NCI-H2171 (cell line): ENCODE measurements at regions not wholly inside any gene's neighbourhood (a gene's known extent, or its start where the extent isn't known, plus 50 kb on each side); places are given as distances from the start of the nearest gene placed in this dataset.
"Not testable (repeated sequence)": the region's sequence is repeated elsewhere in the genome, so short reads cannot be mapped to it uniquely, and the experiment has no call there.

Experiments
- DNase-seq: peaks from one replicate; lab custom pipeline; 2025; lab: John Stamatoyannopoulos, UW

DNA sequence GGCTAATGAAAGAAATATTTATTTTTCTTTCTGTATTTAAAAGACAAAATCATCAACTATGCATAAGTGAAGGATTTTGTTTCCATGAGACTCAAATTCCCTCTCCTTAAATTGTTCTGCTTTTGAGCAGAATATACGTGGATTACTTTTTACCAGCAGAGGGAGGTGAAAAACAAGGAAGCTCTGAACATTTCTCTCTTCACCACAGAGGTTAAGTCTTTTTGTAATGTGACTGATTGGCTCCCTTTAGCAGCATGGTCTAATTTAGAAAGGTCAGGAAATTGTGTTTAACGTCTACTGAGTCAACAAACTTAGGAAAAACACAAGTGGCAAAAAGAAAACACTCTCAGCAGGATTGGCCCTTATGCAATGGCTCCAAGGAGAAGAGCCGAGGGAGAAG, 55.1 kb upstream of the F9 start:
- DNase-seq, result no peak

DNA sequence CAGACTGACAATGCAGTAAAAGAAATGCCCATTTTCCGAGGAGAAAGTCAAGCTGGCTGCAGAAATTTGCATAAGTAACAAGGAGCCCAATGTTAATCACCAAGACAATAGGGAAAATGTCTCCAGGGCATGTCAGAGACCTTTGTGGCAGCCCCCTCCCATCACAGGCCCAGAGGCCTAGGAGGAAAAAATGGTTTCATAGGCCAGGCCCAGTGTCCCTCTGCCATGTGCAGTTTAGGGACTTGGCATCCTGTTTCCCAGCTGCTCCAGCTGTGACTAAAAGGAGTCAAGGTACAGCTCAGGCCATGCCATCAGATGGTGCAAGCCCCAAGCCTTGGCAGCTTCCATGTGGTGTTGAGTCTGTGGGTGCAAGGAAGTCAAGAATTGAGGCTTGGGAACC, 68.6 kb upstream of the F9 start:
- DNase-seq, result not testable (repeated sequence)

DNA sequence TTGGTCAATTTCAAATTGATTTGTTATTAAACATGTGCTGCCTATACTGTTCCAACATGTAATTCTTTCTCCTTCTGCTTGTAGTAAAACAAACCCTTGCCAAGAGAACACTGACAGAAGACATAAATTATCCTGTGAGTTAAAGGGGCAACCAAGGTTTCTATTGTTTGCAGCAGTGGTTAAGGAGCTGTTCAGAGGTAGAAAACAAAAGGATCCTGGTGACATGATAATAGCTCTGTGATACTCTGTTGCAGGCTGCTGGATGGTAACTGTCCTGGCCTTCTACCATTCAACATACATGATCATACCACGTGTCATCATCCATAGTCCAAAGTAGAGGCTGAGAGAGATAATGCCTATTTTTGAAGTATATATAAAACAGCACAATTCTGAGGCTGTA, 75.8 kb upstream of the F9 start:
- no peak for DNase-seq

DNA sequence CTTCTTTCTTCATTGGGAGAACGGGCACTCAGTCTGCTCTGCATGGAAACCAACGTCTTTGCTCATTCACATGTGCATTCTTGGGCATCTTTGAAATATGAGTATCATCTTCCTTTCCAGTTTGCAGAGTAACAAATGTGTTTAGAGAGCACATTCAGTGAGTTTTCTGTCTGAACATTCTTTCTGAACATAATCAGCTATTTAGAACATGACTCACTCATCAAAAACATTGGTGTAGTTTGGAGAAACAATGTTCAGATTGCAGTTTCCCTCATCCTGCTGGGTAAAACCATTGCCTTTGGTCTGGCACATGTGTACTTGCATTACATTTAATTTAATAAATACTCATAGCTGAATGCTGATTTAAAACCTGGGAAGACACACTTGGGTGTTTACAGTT, 81.5 kb upstream of the F9 start:
- DNase-seq, result no peak

DNA sequence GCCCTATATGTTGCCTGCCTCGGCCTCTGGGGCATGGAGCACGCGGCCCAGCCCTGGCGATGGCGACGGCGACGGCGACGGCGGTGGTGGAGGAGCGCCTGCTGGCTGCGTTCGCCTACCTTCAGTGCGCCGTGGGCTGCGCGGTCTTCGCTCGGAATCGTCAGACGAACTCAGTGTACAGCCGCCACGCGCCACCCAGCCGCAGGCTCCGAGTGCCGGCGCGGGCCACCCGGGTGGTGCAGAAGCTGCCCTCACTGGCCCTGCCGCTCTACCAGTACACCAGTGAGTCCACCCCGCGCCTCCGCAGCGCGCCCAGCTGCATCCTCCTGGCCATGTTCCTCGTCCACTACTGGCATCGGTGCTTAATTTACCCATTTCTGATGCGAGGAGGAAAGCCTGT, 83.7 kb upstream of the F9 start:
- no peak for DNase-seq

DNA sequence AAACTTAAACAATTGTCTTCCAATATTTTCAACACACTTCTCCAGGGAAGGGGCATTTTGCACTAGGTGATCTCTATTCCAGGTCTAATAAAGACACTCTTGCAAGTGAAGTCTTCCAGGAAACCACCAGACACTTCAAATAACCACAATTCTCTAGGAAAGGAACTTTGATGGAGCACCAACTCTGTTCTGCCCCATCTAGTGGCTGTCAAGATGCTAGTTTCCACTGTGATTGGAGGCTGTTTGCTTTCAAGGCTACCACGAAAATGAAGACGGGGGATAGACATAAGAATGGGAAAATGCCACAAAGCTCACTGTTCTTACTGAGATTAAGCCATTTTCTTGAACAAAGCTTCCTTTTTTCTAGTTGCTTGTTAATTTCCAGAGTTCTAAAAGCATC, 100.6 kb upstream of the F9 start:
- no peak for DNase-seq

DNA sequence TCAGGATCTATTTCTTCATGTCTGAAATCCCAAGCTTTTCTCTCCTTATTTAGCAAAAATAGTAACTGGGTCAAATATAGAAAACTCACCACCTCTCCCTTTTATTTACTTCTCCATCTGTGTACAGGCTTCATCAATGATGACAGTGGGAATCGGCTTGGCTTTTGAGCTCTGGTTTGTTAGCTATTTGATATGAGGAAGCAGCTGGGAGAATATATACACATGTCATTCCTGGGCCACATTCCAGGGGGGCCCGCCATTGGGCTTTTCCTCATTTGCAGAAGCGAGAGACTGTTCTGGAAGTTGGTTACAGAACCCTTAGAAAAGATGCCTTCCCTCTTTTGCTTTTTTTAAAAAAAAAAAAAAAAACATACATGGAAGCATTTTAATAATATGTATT, 107.4 kb upstream of the F9 start:
- DNase-seq, result no peak

DNA sequence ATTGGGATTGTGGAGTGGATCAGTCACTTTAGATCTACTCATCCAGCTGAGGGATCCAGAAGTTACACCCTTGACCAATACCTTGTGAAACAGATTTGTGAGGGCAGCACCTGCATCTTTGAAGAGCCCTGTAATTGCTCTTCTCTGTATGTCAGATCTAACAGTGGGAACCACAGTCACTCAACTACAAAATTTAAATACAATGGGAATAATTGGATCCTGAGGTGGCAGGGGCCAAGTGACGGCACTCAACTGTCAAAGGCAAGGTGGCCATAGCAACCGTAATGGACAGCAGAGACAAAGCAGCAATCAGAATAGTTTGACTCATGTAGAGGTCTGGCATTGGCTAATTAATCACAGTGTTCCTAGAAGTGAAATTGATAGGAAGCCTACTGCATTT, 132.3 kb upstream of the F9 start:
- not testable (repeated sequence) for DNase-seq

DNA sequence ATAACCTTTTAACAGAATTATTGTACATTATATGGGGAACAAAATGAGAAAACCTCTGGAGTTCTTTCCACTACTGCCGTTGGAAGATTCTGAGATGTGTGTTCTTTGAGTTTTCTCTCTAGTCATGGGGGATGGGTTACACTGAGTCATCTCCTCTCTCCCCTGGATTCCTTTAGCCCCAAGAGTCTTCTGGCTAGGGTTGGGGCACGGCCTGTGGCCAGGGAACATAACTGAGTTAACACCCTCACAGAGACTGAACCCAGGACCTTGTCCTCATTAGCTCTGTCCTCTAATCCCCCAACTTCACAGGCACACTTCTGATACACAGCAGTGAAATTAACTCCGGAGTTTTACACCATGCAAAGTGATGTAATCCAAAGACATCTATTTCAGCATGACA, 142.3 kb upstream of the F9 start:
- no peak for DNase-seq

DNA sequence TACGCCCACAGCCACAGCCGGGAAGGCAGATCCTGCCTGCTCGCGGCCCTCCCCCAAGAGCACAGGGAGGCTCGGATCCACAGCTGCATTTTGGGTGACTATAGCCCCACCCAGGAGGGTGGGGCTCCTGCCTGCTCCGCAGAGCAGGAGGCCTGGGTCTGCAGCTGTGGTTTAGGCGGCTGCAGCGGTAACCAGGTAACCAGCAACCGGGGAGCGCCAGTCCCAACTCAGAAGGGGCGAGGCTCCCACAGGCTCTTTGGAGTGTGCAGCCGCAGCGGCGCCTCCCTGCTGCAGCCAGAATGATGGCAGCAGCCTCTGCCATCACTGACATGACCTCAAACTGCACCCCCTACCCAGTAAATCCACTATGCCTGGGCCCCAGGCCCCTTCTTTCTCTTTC, 148.0 kb upstream of the F9 start:
- no peak for DNase-seq

DNA sequence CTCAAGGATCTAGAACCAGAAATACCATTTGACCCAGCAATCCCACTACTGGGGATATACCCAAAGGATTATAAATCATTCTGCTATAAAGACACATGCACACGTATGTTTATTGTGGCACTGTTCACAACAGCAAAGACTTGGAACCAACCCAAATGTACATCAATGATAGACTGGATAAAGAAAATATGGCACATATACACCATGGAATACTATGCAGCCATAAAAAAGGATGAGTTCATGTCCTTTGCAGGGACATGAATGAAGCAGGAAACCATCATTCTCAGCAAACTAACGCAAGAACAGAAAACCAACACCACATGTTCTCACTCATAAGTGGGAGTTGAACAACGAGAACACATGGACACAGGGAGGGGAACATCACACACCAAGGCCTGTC, 154.0 kb upstream of the F9 start:
- DNase-seq, result not testable (repeated sequence)

DNA sequence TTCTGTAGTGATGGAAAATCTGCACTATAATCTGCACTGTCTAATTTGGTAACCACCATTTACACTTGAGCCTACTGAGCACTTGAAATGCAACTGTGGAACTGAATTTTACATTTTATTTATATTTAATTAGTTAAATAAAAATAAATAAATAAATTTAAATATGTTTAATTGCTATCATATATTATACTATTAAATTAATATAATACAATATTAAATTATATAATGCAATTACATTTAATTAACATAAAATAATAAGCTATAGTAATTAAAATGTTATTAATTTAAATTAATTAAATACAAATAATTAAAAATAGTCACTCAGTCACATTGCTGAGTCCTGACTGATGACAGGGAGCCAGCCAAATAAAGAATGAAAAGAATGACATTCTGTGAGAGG, 170.2 kb upstream of the F9 start:
- DNase-seq, result no peak

DNA sequence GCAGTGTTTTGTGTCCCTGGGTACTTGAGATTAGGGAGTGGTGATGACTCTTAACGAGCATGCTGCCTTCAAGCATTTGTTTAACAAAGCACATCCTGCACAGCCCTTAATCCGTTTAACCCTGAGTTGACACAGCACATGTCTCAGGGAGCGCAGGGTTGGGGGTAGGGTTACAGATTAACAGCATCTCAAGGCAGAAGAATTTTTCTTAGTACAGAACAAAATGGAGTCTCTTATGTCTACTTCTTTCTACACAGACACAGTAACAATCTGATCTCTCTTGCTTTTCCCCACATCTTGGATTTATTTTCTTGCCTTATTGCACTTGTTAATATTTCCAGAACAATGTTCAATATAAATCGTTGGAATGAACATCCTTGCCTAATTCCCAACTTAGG, 187.9 kb upstream of the F9 start:
- DNase-seq, result not testable (repeated sequence)

DNA sequence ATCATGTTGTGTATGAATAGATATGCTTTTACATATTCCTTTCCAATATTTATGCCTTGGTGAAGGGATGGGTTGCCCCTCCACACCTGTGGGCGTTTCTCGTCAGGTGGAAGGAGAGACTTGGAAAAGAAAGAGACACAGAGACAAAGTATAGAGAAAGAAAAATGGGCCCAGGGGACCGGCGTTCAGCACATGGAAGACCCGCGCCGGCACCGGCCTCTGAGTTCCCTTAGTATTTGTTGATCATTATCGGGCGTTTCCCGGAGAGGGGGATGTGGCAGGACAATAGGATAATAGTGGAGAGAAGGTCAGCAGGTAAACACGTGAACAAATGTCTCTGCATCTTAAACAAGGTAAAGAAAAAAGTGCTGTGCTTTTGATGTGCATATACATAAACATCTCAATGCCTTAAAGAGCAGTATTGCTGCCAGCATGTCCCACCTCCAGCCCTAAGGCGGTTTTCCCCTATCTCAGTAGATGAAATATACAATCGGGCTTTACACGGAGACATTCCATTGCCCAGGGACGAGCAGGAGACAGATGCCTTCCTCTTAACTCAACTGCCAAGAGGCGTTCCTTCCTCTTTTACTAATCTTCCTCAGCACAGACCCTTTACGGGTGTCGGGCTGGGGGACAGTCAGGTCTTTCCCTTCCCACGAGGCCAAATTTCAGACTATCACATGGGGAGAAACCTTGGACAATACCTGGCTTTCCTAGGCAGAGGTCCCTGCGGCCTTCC, 188.5 kb upstream of the F9 start:
- DNase-seq, result not testable (repeated sequence)

DNA sequence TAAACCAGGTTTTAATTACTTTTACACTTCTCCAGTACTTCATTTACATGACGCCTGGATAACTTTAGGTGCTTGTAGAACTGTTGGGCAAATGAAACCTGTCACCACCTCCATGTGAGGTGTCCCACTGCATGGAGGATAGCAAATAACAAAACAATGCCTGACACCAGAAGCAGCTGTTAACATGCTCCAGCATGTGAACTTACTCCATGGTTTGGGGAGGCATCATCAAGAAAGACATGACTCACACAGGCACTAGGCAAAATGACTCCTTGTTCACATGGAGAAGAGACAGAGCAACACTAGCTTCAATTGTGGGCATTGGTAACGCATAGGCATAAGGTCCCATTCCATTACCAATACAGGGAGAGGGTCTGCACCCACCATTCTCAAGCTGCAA, 198.1 kb upstream of the F9 start:
- no peak for DNase-seq

DNA sequence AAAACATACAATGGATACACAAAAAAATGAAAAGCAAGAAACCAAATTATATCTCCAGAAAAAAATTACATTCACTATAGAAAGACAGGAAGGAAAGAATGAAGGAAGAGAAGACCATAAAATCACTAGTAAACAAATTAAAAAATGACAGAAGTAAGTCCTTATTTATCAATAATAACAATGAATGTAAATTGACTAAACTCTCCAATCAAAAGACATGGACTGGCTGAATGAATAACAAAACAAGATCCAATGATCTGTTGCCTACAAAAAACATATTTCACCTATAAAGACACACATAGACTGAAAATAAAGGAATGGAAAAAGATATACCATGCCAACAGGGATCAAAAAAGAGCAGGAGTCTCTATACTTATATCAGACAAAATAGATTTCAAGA, 203.2 kb upstream of the F9 start:
- DNase-seq, result no peak

DNA sequence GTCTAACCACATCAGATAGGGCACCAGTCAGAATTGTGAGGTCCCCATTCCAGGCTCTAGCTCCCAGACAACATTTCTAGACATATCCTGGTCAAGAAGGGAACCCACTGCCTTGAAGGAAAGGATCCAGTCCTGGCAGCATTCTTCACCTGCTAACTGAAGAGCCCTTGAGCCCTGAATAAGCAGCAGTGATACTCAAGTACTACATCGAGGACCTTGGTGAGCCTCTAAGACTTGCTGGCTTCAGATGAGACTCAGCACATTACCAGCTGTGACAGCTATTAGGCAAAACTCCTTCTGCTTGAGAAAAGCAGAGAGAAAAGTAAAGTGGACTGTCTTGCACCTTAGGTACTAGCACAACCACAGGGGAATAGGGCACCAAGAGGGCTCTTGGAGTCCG, 205.8 kb upstream of the F9 start:
- DNase-seq, result no peak

DNA sequence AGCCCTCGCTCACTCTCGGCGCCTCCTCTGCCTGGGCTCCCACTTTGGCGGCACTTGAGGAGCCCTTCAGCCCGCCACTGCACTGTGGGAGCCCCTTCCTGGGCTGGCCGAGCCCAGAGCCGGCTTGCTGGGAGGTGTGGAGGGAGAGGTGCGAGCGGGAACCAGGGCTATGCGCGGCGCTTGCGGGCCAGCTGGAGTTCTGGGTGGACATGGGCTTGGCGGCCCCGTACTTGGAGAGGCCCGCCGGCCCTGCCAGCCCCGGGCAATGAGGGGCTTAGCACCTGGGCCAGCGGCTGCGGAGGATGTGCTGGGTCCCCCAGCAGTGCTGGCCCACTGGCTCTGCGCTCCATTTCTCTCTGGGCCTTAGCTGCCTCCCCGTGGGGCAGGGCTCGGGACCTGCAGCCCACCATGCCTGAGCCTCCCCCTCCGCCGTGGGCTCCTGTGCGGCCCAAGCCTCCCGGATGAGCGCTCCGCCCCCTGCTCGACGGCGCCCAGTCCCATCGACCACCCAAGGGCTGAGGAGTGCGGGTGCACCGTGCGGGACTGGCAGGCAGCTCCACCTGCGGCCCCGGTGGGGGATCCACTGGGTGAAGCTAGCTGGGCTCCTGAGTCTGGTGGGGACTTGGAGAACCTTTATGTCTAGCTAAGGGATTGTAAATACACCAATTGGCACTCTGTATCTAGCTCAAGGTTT, 209.7 kb upstream of the F9 start:
- not testable (repeated sequence) for DNase-seq

DNA sequence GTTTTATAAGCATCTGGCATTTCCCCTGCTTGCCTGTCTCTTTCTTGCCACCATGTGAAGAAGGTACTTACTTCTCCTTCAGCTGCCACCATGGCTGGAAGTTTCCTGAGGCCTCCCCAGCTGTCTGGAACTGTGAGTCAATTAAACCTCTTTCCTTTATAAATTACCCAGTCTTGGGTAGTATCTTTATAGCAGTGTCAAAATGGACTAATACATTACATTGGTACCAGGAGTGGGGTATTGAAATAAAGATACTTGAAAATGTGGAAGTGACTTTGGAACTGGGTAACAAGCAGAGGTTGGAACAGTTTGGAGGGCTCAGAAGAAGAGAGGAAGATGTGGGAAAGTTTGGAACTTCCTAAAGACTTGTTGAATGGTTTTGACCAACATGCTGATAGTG, 223.9 kb upstream of the F9 start:
- not testable (repeated sequence) for DNase-seq

DNA sequence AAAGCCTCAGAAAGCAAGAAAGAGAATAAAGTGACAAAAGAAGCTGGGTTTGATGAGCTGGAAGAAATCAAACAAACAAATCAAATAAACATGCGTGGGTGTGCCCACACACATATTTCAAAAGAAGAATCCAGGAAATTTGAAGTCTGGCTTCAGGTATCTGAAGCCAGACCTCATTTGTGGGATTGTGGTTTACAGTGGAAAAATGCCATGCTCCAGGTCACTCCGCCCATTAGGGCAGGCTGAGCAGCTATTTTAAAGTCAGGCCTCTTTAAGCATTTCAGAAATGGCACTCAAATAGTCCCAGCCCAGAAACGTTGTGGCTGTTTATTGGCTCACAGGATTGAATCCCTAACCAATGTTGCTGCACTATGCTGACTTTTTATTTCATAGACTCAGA, 226.1 kb upstream of the F9 start:
- DNase-seq, result no peak

DNA sequence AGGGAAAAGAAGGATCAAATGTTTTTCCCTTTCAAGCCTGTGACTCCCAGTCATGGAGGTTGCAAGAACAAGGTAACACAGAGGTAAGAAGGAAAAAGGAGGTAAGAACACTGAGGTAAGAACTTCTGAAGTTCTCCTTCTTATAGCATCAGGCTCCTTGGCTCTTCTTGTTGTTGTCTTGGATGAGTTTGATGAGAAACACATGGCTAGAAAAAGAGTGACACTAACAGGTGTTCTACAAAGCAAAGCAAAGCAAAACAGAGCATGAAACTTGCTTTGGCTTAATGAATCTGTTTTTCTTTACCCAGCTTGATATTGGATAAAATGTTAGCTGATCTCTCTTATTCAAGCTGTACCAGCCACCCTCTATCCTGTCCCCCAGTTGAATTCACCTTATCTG, 231.2 kb upstream of the F9 start:
- DNase-seq, result no peak

DNA sequence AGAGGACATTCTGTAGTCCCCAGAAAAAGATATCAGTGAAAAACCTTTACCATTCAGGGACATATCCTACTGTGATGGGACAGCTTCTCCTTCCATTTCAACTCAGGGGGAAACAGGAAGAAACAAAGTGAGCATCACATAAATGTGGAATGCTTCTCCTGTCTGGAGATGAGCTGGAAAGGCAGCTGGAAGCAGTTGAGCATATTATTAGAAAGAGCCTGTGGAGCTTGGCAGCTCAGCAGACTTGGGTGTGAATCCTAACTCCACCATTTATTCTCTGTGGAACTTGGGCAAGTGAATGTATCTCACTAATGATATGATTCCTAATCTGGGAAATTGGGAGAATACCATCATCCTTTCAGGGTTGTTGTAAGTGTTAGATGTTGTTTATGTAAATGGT, 232.1 kb upstream of the F9 start:
- DNase-seq, result no peak

DNA sequence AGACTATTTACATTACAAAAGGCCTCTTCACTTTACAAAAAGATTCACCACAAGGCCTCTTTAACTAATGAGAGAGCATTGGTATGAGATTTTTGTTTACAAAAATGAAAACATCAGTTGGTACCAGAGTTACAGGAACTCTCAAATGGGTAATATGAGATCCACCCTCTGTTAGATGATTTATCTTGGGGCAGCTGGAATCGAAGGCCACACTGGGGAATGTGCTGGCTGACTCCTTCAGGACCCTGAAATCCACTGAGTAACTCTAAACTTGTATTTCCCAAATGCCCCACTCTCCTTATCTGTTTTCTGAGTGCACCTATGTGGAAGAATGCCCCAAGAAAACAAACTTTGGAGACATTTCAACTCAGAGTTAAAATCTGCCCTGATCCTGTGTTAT, 232.9 kb upstream of the F9 start:
- no peak for DNase-seq

DNA sequence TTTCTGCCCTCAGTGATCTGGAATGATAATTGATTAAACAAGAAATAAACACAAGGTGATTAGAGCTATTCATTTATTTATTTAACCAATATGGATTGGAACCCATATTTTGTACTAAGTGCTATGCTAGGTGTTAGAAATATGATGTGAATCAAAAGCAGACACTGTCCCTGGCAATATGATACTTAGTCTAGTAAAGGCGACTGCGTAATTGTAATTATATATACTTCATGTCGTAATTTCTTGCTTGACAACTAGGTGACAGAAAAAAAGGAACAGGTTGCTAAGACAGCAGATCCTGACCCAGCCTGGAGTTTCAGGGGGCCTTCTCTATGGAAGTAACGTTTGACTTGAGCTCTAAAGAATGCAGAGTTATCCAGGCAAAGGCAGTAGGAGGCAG, 236.5 kb upstream of the F9 start:
- DNase-seq, result no peak
